GM19035 (cell line): ENCODE measurements at regions not wholly inside any gene's neighbourhood (a gene's known extent, or its start where the extent isn't known, plus 50 kb on each side); places are given as distances from the start of the nearest gene placed in this dataset.

ENCODE experiments used
- ATAC-seq: cut with Tn5 transposase; IDR thresholded peaks from one replicate; pipeline ENCODE4 v1.9.1; 2021; ENCODE audit not compliant: unreplicated experiment

GRCh38 chr4:160872491-160872890, 1291.3 kb downstream of the FSTL5 start:
- ATAC-seq = no peak

GRCh38 chr4:160877087-160877790, 1286.6 kb downstream of the FSTL5 start:
- no peak for ATAC-seq

DNA sequence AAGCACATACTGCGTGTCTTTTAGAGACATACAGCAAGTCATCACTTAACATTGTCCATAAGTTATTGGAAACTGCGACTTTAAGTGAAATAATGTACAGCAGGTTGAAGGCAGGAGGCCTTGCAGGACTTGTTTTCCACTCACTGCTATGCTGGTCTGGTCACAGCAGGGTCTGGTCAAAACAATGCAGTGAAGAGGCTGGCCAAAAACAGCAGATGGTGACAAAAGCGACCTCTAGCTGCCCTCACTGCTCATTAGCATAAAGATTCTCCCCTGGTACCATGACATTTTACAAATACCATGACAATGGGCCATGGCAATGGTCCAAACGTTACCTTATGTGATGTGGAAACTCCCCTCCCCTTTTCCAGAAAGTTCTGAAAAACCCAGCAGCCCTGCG, 1283.6 kb downstream of the FSTL5 start:
- ATAC-seq = no peak

DNA sequence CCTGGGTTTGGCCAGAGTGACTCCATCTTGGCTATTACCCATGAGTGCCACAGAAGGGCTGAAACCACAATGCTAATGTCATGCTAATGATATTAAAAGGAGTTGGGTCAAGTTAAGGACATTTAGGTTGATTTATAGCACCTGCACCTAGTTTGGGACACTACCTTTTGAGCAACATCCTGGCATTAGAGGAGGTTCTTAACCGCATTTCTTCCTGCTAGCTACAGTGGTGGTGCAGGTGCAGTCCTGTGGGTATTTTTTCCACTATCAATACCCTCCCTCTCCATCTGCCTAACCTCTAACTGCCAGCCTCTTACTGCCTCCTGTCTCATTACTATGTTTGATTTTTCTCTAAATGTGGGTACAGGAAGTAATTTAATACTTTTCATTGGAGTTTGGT, 1276.1 kb downstream of the FSTL5 start:
- ATAC-seq = no peak

DNA sequence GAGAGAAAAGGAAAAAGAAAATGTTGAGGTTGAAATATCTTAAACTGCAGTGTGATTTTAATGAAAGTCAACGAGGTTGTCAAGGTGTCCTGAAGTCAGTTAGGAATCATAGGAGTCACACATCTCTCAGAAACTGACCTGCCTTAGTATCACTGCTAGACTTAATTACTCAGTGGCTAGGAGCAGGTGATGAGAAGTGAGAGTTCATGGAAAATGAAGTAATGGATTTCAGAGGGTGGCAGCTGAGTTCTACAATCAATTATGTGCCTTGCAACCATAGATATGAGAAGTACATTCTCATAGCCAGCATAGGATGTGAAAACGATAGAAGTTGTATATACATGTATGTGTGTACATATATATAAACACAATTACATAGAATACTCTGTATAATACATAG, 1269.7 kb downstream of the FSTL5 start:
- no peak for ATAC-seq

GRCh38 chr4:160894809-160895208, 1269.0 kb downstream of the FSTL5 start:
- ATAC-seq = no peak

GRCh38 chr4:160927311-160927710, 1236.5 kb downstream of the FSTL5 start:
- no peak for ATAC-seq

- ATAC-seq = no peak
Observed at GRCh38 chr4:160928482-160928881, 1235.3 kb downstream of the FSTL5 start.

GRCh38 chr4:160947653-160948052, 1216.1 kb downstream of the FSTL5 start:
- no peak for ATAC-seq

DNA sequence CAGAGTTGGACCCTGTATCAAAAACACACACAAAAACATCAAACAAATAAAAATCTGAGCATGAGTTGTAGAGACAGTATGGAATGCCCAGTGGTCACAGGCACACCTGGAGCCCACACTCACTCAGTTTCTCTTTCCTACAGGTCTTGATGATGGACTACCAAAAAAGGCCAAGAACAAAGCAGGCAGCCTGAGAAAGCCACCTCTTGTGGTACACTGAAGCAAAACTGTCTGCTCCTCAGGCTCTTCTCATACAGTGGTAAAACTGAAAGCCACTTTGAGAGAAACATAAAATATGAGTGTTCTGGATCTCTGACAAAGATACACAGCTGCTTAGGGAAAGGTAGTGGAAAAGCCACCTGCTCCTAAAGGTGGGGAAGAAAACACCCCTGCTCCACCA, 1206.9 kb downstream of the FSTL5 start:
- no peak for ATAC-seq

- ATAC-seq = no peak
Observed at GRCh38 chr4:160969925-160970324, 1193.9 kb downstream of the FSTL5 start.

GRCh38 chr4:160980091-160980490, 1183.7 kb downstream of the FSTL5 start:
- no peak for ATAC-seq

- ATAC-seq = no peak
Observed at GRCh38 chr4:160981083-160981482, 1182.7 kb downstream of the FSTL5 start.

GRCh38 chr4:160983035-160983434, 1180.8 kb downstream of the FSTL5 start:
- no peak for ATAC-seq

DNA sequence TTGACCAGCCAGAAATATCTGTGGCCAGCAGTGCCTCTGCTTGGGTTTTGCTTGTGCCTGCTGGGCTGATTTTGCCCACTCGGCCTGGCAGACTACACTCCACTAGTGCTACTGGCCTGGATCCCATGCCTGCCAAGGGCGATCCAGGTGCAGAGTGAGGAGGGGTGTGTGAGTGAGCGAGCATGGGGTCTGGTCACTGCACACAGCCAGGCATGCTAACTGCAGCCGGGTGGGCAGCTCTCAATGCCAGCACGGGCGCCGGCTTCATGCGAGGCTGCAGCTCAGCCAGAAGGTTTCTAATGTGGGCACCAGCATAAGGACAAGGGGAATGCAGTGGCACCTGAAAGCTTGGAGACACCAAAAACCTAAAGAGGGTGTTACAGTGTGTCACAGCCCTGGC, 1161.4 kb downstream of the FSTL5 start:
- no peak for ATAC-seq

GRCh38 chr4:161003418-161004057, 1160.3 kb downstream of the FSTL5 start:
- no peak for ATAC-seq

DNA sequence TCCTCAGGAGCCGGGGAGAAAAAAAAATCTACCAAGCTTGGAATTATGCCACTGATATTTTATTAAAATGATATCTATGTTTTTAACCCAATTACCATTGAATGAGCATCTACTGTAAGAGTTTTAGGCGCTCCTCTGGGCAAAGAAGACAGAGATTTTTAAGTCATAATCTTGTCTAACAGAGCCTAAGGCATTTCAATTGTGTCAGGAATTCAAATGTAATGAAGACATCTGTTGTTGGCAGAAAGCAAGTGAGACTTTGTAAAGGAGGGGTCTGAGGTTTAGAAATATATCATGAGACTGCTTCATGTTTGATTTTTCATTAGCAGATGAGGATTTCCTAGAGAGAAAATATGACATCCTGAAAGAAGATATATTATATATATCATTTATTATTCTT, 1158.1 kb downstream of the FSTL5 start:
- no peak for ATAC-seq

GRCh38 chr4:161008527-161008926, 1155.3 kb downstream of the FSTL5 start:
- ATAC-seq = no peak

DNA sequence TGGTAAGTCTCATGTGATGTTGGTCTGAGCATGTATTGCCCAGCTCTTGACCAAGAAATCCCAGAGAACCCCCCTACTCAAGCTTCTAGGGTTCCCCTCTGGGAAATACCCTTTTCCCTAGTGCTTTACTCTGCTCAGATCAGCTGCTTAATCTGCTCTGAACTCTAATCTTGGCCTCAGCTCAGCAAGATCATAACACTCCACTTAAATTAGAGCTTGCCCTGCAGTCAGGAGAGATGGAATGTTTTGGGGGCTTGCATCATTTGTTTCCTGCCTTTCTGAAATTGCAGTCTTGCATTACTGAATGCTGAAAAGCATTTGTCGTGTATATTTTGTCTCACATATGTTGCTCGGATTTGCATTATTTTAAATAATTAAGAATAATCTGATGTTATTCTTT, 1153.6 kb downstream of the FSTL5 start:
- no peak for ATAC-seq
